Mesothelial cell of epicardium (in vitro differentiated cells): ENCODE measurements at regions not wholly inside any gene's neighbourhood (a gene's known extent, or its start where the extent isn't known, plus 50 kb on each side); places are given as distances from the start of the nearest gene placed in this dataset.

Experiments used
- DNase-seq, 2 experiments: peaks; one replicate each; pipeline ENCODE4 v3.0.0; 2021; ENCODE audit warnings: low spot score in 2 of 2; ENCODE audit not compliant: unreplicated experiment in 2 of 2
- H3K27ac Mint-ChIP-seq: 2 replicates; pipeline ENCODE4 v1.8.0; 2021; ENCODE audit warnings: mixed read lengths
- H3K27me3 Mint-ChIP-seq: 2 replicates; pipeline ENCODE4 v1.8.0; 2021; ENCODE audit warnings: low read depth, mixed read lengths
- H3K36me3 Mint-ChIP-seq: 2 replicates; pipeline ENCODE4 v1.8.0; 2021; ENCODE audit warnings: mixed read lengths
- H3K4me1 Mint-ChIP-seq: 2 replicates; pipeline ENCODE4 v1.8.0; 2021; ENCODE audit warnings: mixed read lengths
- H3K4me3 Mint-ChIP-seq: 2 replicates; pipeline ENCODE4 v1.8.0; 2021; ENCODE audit warnings: mild to moderate bottlenecking, moderate library complexity, mixed read lengths
- H3K9me3 Mint-ChIP-seq: 2 replicates; pipeline ENCODE4 v1.8.0; 2021; ENCODE audit warnings: mixed read lengths
- CTCF ChIP-seq: fragments of 200-600 bp; sonication (generic); IDR thresholded peaks from one replicate; pipeline ENCODE4 v1.5.0; 2021; ENCODE audit warnings: antibody characterized with exemption; ENCODE audit not compliant: unreplicated experiment

GRCh38 chr5:57724836-57725235 lies 242.2 kb upstream of the ACTBL2 start:
- H3K36me3 Mint-ChIP-seq: peaks cover 5% of the 10 kb centered on the region
- no peaks in the 10 kb centered on the region for H3K27me3 Mint-ChIP-seq
- peaks cover 11% of the 10 kb centered on the region for H3K4me1 Mint-ChIP-seq
- H3K27ac Mint-ChIP-seq: no peak overlapping the region
- TF ChIP-seq CTCF: no peak
- H3K4me3 Mint-ChIP-seq: no peak overlapping the region
- peaks cover 24% of the 10 kb centered on the region for H3K9me3 Mint-ChIP-seq
- no peak for DNase-seq

DNA sequence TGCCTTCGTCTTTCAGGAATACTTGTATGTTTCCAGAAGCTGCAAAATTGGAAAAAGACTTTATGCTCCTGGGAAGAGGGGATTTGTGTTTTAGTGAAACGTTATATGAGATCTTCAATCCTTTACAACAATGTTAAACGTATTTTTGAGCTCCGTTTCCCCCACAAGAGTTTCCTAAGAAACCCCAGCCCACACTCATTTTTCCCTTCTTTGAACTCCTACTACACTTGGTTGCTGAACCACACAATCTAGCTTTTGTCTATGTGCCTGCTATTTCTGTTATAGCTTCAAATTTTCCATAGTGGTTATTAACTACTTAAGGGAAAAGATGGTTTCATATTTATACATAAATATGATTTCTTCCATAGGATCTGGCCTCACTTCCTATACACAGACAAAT lies 238.6 kb upstream of the ACTBL2 start:
- no peaks in the 10 kb centered on the region for H3K36me3 Mint-ChIP-seq
- no peak overlapping the region for H3K4me3 Mint-ChIP-seq
- peaks cover 4% of the 10 kb centered on the region for H3K9me3 Mint-ChIP-seq
- DNase-seq: no peak
- H3K27ac Mint-ChIP-seq: no peak overlapping the region
- H3K27me3 Mint-ChIP-seq: no peaks in the 10 kb centered on the region
- H3K4me1 Mint-ChIP-seq: peaks cover 11% of the 10 kb centered on the region
- TF ChIP-seq CTCF: no peak

DNA sequence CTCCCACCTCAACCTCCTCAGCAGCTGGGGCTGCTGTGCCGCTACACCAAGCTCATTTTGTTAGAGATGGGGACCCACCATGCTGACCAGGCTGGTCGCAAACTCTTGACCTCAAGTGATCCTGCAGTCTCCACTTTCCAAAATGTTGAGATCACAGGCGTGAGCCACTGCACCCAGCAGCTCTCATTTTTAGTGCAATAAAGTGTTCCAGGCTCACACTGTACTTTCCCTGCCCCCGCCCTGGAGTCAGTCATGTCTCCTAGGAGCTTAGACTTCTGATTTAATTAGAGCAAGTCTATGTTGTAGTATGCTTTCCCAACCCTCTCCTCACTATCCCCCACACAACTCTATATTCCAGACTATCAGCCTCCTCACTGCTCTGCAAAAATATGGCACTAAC lies 238.0 kb upstream of the ACTBL2 start:
- Mint-ChIP-seq H3K4me1 (peaks cover 11% of the 10 kb centered on the region), H3K9me3 (peaks cover 8% of the 10 kb centered on the region), H3K4me3 (no peak overlapping the region), H3K27ac (no peak overlapping the region), H3K36me3 (no peaks in the 10 kb centered on the region), H3K27me3 (no peaks in the 10 kb centered on the region)
- no peak for DNase-seq
- TF ChIP-seq CTCF: no peak

DNA sequence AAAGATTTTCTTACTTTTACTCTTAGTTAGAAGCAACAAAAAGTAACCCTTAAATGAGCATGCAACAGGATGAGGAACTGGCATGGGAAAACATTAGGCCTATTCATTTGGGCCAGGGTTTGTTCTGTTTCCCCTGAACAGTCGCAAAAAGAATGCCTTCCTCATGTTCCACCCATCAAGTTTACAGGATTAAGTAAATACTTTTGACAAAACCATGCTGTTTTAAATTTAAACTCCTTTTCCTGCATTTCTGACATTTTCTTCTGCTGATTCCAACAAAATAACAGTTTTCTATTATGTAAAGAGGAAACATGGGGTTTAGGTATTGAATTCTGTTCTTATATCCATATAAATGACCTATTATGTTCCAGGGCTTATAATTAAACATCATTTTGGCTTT lies 236.6 kb upstream of the ACTBL2 start:
- Mint-ChIP-seq H3K27ac (no peak overlapping the region), H3K36me3 (peaks cover 2% of the 10 kb centered on the region), H3K9me3 (peaks cover 17% of the 10 kb centered on the region), H3K4me3 (no peak overlapping the region), H3K4me1 (peaks cover 9% of the 10 kb centered on the region), H3K27me3 (no peaks in the 10 kb centered on the region)
- TF ChIP-seq CTCF: no peak
- DNase-seq: no peak

- H3K9me3 Mint-ChIP-seq: peaks cover 28% of the 10 kb centered on the region
- no peak overlapping the region for H3K27ac Mint-ChIP-seq
- TF ChIP-seq CTCF: no peak
Measured at GRCh38 chr5:57718155-57718554, 235.5 kb upstream of the ACTBL2 start.

DNA sequence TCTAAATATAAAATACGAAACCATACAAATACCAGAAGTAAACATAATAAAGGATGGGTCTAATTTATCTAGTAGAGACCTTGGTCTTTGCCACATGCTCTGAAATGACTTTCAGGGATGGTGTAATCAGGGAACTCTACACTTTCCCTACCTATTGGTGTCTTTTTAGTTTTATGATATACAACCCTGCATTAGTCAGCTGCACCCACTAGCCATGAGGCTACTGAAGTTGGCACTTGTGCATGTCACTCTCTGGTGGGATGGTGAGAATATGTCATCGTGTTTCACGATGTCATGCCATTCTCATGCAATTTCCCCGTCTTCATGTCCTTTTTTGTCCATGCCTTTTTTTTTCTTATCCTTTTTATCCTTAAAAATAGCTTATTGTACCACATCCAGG lies 234.9 kb upstream of the ACTBL2 start:
- H3K27me3 Mint-ChIP-seq: no peaks in the 10 kb centered on the region
- peaks cover 11% of the 10 kb centered on the region for H3K4me1 Mint-ChIP-seq
- no peak overlapping the region for H3K4me3 Mint-ChIP-seq
- DNase-seq: no peak
- no peak for TF ChIP-seq CTCF
- H3K9me3 Mint-ChIP-seq: peaks cover 28% of the 10 kb centered on the region
- H3K27ac Mint-ChIP-seq: no peak overlapping the region
- peaks cover 5% of the 10 kb centered on the region for H3K36me3 Mint-ChIP-seq

More at GRCh38 chr5:57718155-57718554, 235.5 kb upstream of the ACTBL2 start:
- Mint-ChIP-seq H3K4me3 (no peak overlapping the region), H3K27me3 (no peaks in the 10 kb centered on the region), H3K4me1 (peaks cover 9% of the 10 kb centered on the region), H3K36me3 (peaks cover 5% of the 10 kb centered on the region)
- no peak for DNase-seq
